ENCODE measurements at regions not wholly inside any gene's neighbourhood (a gene's known extent, or its start where the extent isn't known, plus 50 kb on each side); places are given as distances from the start of the nearest gene placed in this dataset.
"Not testable (repeated sequence)": the region's sequence is repeated elsewhere in the genome, so short reads cannot be mapped to it uniquely, and the experiment has no call there.

GRCh38 chr10:8149991-8150390 lies 95.5 kb downstream of the GATA3 start:
- Histone ChIP-seq H3K4me3 (no peak overlapping the region), H3K4me1 (peaks cover 4% of the 10 kb centered on the region), H3K36me3 (no peaks in the 10 kb centered on the region), H3K27ac (no peak overlapping the region), H3K27me3 (no peaks in the 10 kb centered on the region), H4K20me1 (no peaks in the 10 kb centered on the region), H3K4me2 (no peak overlapping the region), H3K9ac (no peak overlapping the region), H3K9me3 (no peaks in the 10 kb centered on the region)
- no peak for TF ChIP-seq Cebpa-rat (IDR thresholded peaks at IDR 0.05)

DNA sequence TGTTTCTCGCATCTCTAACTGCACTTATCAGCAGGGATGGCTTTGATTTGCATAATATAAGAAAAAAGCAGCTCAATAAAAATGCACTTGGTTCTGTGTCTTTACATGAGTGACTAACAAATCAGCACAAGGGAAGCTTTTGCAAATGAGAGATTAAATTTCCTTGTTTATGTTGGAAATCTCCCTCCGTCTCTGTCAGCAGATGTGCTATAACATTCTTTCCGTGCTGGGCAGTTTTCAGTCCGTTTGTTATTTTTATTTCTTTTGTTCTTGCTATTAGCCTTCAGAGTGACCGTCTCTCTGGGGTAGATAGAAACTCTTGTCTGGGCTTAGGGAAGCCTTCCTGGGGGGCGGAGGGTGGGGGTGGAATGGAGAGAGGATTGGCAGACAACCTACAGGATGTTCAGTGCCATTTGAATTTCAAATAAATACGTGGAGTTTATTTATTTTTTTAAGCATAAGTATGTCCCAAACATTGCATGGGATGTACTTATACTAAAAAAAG lies 96.0 kb downstream of the GATA3 start:
- Histone ChIP-seq H3K4me1 (no peaks in the 10 kb centered on the region), H3K4me3 (no peak overlapping the region), H3K9me3 (no peaks in the 10 kb centered on the region), H3K27ac (no peak overlapping the region), H4K20me1 (no peaks in the 10 kb centered on the region), H3K9ac (no peak overlapping the region), H3K4me2 (no peak overlapping the region), H3K27me3 (no peaks in the 10 kb centered on the region), H3K36me3 (no peaks in the 10 kb centered on the region)
- no peak for TF ChIP-seq Cebpa-rat (IDR thresholded peaks at IDR 0.05)

DNA sequence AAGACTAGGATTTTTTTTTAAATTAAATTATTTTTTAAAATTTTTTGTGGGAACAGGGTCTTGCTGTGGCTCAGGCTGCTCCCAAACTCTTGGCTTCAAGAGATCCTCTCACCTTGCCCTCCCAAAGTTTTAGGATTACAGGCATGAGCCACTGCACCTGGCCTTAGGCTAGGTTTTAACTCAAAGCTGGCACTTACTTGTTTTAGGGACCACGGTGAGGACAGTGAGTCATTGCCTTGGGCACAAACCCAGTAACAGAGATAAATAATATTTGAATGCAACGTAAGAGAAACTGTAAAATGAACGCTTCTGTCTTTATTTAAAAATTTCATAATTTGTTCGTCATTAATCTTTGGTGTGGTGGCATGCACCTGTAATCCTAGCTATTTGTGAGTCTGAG lies 96.6 kb downstream of the GATA3 start:
- TF ChIP-seq Cebpa-rat (IDR thresholded peaks at IDR 0.05), result no peak
- Histone ChIP-seq H3K9ac (no peak overlapping the region), H3K36me3 (no peaks in the 10 kb centered on the region), H3K4me1 (no peaks in the 10 kb centered on the region), H3K4me2 (no peak overlapping the region), H3K9me3 (no peaks in the 10 kb centered on the region), H3K27ac (no peak overlapping the region), H4K20me1 (no peaks in the 10 kb centered on the region), H3K4me3 (no peak overlapping the region), H3K27me3 (no peaks in the 10 kb centered on the region)

GRCh38 chr10:8156918-8157317 lies 102.4 kb downstream of the GATA3 start:
- no peaks in the 10 kb centered on the region for H4K20me1 ChIP-seq
- no peaks in the 10 kb centered on the region for H3K9me3 ChIP-seq
- no peaks in the 10 kb centered on the region for H3K27me3 ChIP-seq
- H3K9ac ChIP-seq, result no peak overlapping the region
- H3K4me1 ChIP-seq, result no peaks in the 10 kb centered on the region
- H3K4me2 ChIP-seq, result no peak overlapping the region
- no peak for TF ChIP-seq Cebpa-rat (IDR thresholded peaks at IDR 0.05)
- no peak overlapping the region for H3K27ac ChIP-seq
- H3K4me3 ChIP-seq, result no peak overlapping the region
- no peaks in the 10 kb centered on the region for H3K36me3 ChIP-seq

- Histone ChIP-seq H3K4me2 (no peak overlapping the region), H3K36me3 (no peaks in the 10 kb centered on the region), H3K4me1 (no peaks in the 10 kb centered on the region), H3K4me3 (no peak overlapping the region), H3K9me3 (no peaks in the 10 kb centered on the region), H3K27me3 (no peaks in the 10 kb centered on the region), H4K20me1 (no peaks in the 10 kb centered on the region), H3K27ac (no peak overlapping the region), H3K9ac (no peak overlapping the region)
- no peak for TF ChIP-seq Cebpa-rat (IDR thresholded peaks at IDR 0.05)
These were observed 103.9 kb downstream of the GATA3 start for GRCh38 chr10:8158193-8159071.

- no peak overlapping the region for H3K4me2 ChIP-seq
- H3K4me1 ChIP-seq, result no peaks in the 10 kb centered on the region
- no peaks in the 10 kb centered on the region for H3K27me3 ChIP-seq
- H3K27ac ChIP-seq, result no peak overlapping the region
- no peak overlapping the region for H3K9ac ChIP-seq
- H3K36me3 ChIP-seq, result no peaks in the 10 kb centered on the region
- H4K20me1 ChIP-seq, result no peaks in the 10 kb centered on the region
- no peak for TF ChIP-seq Cebpa-rat (IDR thresholded peaks at IDR 0.05)
- H3K4me3 ChIP-seq, result no peak overlapping the region
- no peaks in the 10 kb centered on the region for H3K9me3 ChIP-seq
These were observed 105.1 kb downstream of the GATA3 start for GRCh38 chr10:8159341-8160165.

DNA sequence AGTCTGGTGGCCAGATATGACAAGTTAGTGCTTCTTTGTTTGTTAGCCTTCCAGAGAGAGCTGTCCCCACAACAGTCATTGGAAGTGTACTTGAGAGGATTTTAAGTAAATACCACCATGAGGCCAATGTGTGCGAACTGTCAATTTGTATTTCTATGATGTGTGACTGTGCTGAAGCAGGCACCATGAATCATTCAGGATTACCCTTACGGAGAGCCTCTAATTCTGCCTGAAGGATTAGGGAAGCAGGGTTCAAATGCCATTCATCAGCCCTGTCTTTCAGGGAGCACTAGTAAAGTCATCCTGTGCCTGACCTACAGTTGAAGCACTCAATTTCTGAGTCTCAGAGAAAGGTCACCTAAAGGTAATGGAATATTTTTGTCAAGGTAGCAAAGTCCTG lies 109.3 kb downstream of the GATA3 start:
- TF ChIP-seq Cebpa-rat (IDR thresholded peaks at IDR 0.05), result no peak
- Histone ChIP-seq H3K4me1 (no peaks in the 10 kb centered on the region), H3K4me3 (no peak overlapping the region), H3K27ac (no peak overlapping the region), H3K4me2 (no peak overlapping the region), H4K20me1 (no peaks in the 10 kb centered on the region), H3K27me3 (no peaks in the 10 kb centered on the region), H3K36me3 (no peaks in the 10 kb centered on the region), H3K9ac (no peak overlapping the region), H3K9me3 (peaks cover 12% of the 10 kb centered on the region)

- H3K4me1 ChIP-seq, H3K9ac ChIP-seq, H4K20me1 ChIP-seq, H3K27me3 ChIP-seq, H3K4me3 ChIP-seq, H3K4me2 ChIP-seq, H3K27ac ChIP-seq, H3K36me3 ChIP-seq: not testable (repeated sequence)
- peaks cover 20% of the 10 kb centered on the region for H3K9me3 ChIP-seq
These were observed 110.2 kb downstream of the GATA3 start for GRCh38 chr10:8164640-8165039.

- H3K4me1 ChIP-seq, result no peaks in the 10 kb centered on the region
- TF ChIP-seq Cebpa-rat (IDR thresholded peaks at IDR 0.05), result no peak
These were observed 114.3 kb downstream of the GATA3 start for GRCh38 chr10:8168836-8169235.

GRCh38 chr10:8171008-8171407 lies 116.5 kb downstream of the GATA3 start:
- Histone ChIP-seq H3K9ac (no peak overlapping the region), H3K4me2 (no peak overlapping the region), H3K36me3 (no peaks in the 10 kb centered on the region), H4K20me1 (no peaks in the 10 kb centered on the region), H3K4me1 (no peaks in the 10 kb centered on the region), H3K27me3 (no peaks in the 10 kb centered on the region), H3K27ac (no peak overlapping the region), H3K4me3 (no peak overlapping the region), H3K9me3 (peaks cover 27% of the 10 kb centered on the region)
- TF ChIP-seq Cebpa-rat (IDR thresholded peaks at IDR 0.05), result no peak

More at GRCh38 chr10:8168836-8169235, 114.3 kb downstream of the GATA3 start:
- H3K27ac ChIP-seq, result no peak overlapping the region
- no peaks in the 10 kb centered on the region for H4K20me1 ChIP-seq
- no peak overlapping the region for H3K9ac ChIP-seq
- H3K9me3 ChIP-seq, result peaks cover 27% of the 10 kb centered on the region
- H3K4me3 ChIP-seq, result no peak overlapping the region
- H3K36me3 ChIP-seq, result no peaks in the 10 kb centered on the region
- H3K27me3 ChIP-seq, result no peaks in the 10 kb centered on the region
- H3K4me2 ChIP-seq, result no peak overlapping the region

Data from BLaER1 (cell line).